ENCODE measurements at regions not wholly inside any gene's neighbourhood (a gene's known extent, or its start where the extent isn't known, plus 50 kb on each side); places are given as distances from the start of the nearest gene placed in this dataset.

GRCh38 chr18:22513721-22514481 lies 96.2 kb upstream of the CTAGE1 start:
- no peaks in the 10 kb centered on the region for H3K4me1 ChIP-seq (ENCODE audit: insufficient read depth, low read length, poor library complexity, severe bottlenecking)
- intact Hi-C loops (cut with micrococcal nuclease; ENCODE audit: unreplicated experiment): no loop called here
- H3K4me3 ChIP-seq (ENCODE audit: low read depth, low read length, poor library complexity, severe bottlenecking): no peak overlapping the region
- ChIA-PET CTCF (no interaction called here), POLR2A (ENCODE audit: low non-redundant PET) (no interaction called here)
- TF ChIP-seq EZH2 (IDR thresholded peaks at IDR 0.05; ENCODE audit: borderline replicate concordance, low read depth, low read length, poor library complexity, severe bottlenecking) (no peak), CTCF (conservative IDR thresholded peaks at IDR 0.05; ENCODE audit: low read depth, low read length) (no peak)
- H3K9me3 ChIP-seq (ENCODE audit: low read depth, low read length, poor library complexity, severe bottlenecking): no peaks in the 10 kb centered on the region
- H3K36me3 ChIP-seq (ENCODE audit: insufficient read depth, low read length, poor library complexity, severe bottlenecking): no peaks in the 10 kb centered on the region
- no peak overlapping the region for H3K27ac ChIP-seq (ENCODE audit: low read depth, low read length, poor library complexity, severe bottlenecking)
- no TSS peak for BruUV-seq (replicated peaks)
- H3K27me3 ChIP-seq (replicated peaks; ENCODE audit: insufficient read depth, low read depth, low read length, poor library complexity): peaks cover 18% of the 10 kb centered on the region
- no peak for DNase-seq (ENCODE audit: low spot score)

GRCh38 chr18:22514655-22515054 lies 96.9 kb upstream of the CTAGE1 start:
- no TSS peak for BruUV-seq (replicated peaks)
- TF ChIP-seq CTCF (conservative IDR thresholded peaks at IDR 0.05; ENCODE audit: low read depth, low read length): no peak
- no peak for TF ChIP-seq EZH2 (IDR thresholded peaks at IDR 0.05; ENCODE audit: borderline replicate concordance, low read depth, low read length, poor library complexity, severe bottlenecking)
- ChIA-PET CTCF (no interaction called here), POLR2A (ENCODE audit: low non-redundant PET) (no interaction called here)
- Histone ChIP-seq H3K27me3 (replicated peaks; ENCODE audit: insufficient read depth, low read depth, low read length, poor library complexity) (peaks cover 23% of the 10 kb centered on the region), H3K9me3 (ENCODE audit: low read depth, low read length, poor library complexity, severe bottlenecking) (no peaks in the 10 kb centered on the region), H3K4me3 (ENCODE audit: low read depth, low read length, poor library complexity, severe bottlenecking) (no peak overlapping the region), H3K4me1 (ENCODE audit: insufficient read depth, low read length, poor library complexity, severe bottlenecking) (no peaks in the 10 kb centered on the region), H3K27ac (ENCODE audit: low read depth, low read length, poor library complexity, severe bottlenecking) (no peak overlapping the region), H3K36me3 (ENCODE audit: insufficient read depth, low read length, poor library complexity, severe bottlenecking) (no peaks in the 10 kb centered on the region)
- DNase-seq (ENCODE audit: low spot score): no peak
- intact Hi-C loops (cut with micrococcal nuclease; ENCODE audit: unreplicated experiment): no loop called here

- ChIA-PET POLR2A (ENCODE audit: low non-redundant PET) (no interaction called here), CTCF (no interaction called here)
- DNase-seq (ENCODE audit: low spot score): no peak
- intact Hi-C loops (cut with micrococcal nuclease; ENCODE audit: unreplicated experiment): no loop called here
- TF ChIP-seq EZH2 (IDR thresholded peaks at IDR 0.05; ENCODE audit: borderline replicate concordance, low read depth, low read length, poor library complexity, severe bottlenecking) (no peak), CTCF (conservative IDR thresholded peaks at IDR 0.05; ENCODE audit: low read depth, low read length) (no peak)
- no TSS peak for BruUV-seq (replicated peaks)
- H3K27me3 ChIP-seq (replicated peaks; ENCODE audit: insufficient read depth, low read depth, low read length, poor library complexity): peaks cover 22% of the 10 kb centered on the region
- no peak overlapping the region for H3K27ac ChIP-seq (ENCODE audit: low read depth, low read length, poor library complexity, severe bottlenecking)
- no peak overlapping the region for H3K4me3 ChIP-seq (ENCODE audit: low read depth, low read length, poor library complexity, severe bottlenecking)
- no peaks in the 10 kb centered on the region for H3K36me3 ChIP-seq (ENCODE audit: insufficient read depth, low read length, poor library complexity, severe bottlenecking)
- no peaks in the 10 kb centered on the region for H3K4me1 ChIP-seq (ENCODE audit: insufficient read depth, low read length, poor library complexity, severe bottlenecking)
- no peaks in the 10 kb centered on the region for H3K9me3 ChIP-seq (ENCODE audit: low read depth, low read length, poor library complexity, severe bottlenecking)
Measured at GRCh38 chr18:22515250-22515649, 97.5 kb upstream of the CTAGE1 start.
